DMS 273 (cell line): ENCODE measurements at regions not wholly inside any gene's neighbourhood (a gene's known extent, or its start where the extent isn't known, plus 50 kb on each side); places are given as distances from the start of the nearest gene placed in this dataset.

ENCODE experiments used
- DNase-seq: peaks from one replicate; lab custom pipeline; 2025; ENCODE audit not compliant: unreplicated experiment; lab: John Stamatoyannopoulos, UW

DNA sequence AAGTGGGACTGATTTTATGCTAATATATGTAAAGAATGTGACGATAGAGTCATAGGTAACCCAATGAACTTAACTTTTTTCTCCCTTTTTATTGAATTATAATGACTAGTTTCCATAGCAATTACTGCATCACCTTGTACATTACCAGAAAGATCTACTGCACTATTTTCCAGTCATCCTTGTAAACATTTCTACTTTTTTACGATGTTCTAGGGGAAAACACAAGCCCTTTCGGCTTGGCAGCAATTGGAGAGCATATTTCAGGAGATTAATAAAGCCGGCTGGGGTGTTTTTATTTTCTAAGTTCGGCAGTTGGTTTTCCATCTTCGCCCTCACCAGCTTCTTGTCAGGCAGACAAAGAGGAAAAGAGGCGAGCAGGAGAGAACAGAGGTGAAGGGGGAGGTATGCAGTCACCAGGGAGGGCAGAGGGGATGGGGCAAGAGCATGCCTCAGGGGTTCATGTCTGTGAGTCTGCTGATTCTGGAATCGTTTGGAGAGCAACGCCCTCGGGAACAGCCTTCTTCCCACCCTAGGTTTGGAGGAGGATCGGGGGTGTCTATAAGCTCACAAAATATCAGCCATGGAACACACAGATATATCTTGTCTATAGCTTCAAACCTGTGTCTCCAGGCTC lies 476.4 kb downstream of the MIAT start:
- no peak for DNase-seq

DNA sequence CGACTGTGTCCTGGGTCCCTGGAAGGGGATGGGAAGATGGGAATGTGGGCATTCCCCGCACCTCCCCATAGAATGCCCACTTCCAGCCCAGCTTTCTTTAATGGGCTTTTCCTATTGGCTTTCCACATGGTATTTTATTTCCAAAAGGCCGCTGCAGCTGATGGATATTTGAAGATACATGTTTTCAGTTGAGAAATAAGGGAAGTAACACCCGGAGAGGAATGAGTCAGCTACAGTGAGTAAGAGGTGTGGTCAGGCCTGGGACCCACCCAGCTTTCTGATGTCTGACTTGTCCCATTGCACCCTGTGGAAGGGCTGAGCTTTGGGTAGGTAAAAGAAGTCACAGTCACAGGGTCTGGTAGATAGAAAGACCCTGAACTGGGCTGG lies 476.9 kb downstream of the MIAT start:
- no peak for DNase-seq

DNA sequence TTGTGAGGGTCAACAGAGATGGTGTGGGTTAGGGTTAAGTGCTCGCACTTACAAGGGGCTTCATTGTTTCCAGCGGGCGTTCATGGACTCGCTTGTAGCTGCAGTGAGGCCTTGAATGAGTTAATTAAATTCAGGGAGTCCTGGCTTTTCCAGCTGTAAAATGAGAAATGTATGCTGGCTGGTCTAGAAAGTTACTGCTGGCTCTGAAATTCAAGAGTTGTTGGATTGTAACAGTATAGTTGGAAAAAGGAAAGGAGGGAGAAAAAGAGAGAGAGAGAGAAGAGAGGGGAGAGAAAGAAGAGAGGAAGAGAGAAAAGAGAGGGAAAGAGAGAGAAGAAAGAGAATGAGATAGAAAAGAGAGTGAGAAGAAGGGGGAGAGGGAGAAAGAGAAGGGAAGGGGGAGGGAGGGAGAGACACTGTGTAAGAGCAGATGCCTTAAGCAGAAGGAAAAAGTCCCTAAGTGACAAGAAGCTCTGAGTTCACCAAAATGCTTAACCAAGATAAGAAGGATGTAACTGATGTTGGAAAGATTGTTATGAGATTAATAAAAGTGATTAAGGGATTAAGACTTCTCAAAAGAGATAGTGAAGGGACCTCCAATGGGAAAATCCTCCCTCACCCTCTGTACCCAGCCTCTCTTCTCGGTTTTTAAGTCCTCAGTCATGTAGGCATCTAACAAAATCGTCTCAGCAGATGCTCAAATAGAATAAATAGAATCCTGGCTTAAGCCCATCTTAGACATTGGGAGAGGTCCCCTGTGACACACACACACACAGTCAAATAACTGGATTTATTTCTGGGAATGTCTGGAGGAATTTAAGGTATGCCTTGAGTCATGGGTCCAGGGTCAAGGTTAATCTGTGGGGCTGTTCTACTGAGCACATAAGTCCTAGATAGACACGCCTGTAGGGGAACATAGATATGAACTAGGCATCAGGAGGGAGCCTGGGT lies 477.9 kb downstream of the MIAT start:
- no peak for DNase-seq

- peak; percentile 57 for DNase-seq
Observed at GRCh38 chr22:27136596-27136995, 479.2 kb downstream of the MIAT start.

DNA sequence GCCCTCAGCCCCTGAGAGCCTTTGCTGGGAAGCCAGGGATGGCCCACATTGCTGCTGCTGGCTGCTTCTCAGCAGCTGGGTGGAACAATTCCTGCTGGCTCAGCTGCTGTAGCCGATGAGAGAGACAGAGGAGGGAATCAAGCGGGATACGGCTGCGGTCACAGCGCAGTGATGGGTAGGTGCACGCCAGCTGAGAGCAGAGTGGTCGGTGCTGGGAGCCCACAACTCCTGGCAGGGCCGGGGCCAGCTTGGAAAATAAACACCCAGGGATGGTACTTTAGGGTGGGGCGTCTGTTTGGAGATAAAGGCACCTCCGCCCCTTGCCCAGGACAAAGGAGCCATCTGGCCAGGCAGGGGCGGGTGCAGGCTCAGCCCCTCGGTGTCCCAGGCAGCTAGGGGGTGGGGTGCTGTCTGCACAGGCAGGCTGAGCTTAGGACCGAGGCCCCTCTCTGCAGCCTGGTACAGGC lies 480.5 kb downstream of the MIAT start:
- peak; percentile 36 for DNase-seq

DNA sequence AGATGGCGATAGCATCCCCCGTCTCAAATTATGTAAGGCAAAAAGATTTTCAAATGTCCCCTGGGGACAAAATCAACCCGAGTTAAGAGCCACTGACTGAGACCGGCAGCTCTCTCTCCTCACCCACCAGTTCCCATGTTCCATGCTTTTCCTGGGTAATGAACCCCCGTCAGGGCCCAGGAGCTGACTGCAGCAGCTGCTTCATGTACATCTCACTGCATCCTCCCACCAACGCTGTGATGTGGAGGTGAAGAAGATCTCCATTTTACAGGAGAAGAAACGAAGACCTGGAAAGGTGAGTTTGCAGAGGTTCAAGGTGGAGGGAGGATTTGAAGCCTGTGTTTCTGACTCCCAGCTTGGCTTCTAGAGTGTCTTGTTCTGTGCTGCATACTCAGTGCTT lies 481.1 kb downstream of the MIAT start:
- no peak for DNase-seq

- DNase-seq = no peak
Observed at GRCh38 chr22:27139935-27140511, 482.6 kb downstream of the MIAT start.

- DNase-seq = no peak
Observed at GRCh38 chr22:27142286-27142685, 484.9 kb downstream of the MIAT start.

DNA sequence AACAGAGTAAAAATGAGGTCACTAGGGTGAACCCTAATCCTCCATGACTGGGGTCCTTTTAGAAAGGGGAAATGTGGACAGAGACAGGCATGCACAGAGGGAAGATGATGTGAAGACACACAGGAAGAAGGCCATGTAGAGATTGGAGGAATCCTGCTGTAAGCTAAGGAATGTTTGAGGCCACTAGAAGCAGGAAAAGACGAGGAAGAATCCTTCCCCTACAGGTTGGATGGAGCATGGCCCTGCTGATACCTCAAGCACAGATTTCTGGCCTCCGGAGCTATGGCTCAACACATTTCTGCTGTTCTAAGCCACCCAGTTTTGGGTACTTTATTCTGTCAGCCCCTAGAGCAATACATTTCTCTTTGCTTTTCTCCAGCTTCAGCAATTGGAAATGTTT lies 486.9 kb downstream of the MIAT start:
- DNase-seq = no peak

GRCh38 chr22:27146866-27147633 lies 489.7 kb downstream of the MIAT start:
- peak; percentile 14 for DNase-seq

- no peak for DNase-seq
Observed at GRCh38 chr22:27148055-27148454, 490.7 kb downstream of the MIAT start.

- DNase-seq = no peak
Observed at GRCh38 chr22:27148886-27149470, 491.6 kb downstream of the MIAT start.

GRCh38 chr22:27149921-27150543 lies 492.6 kb downstream of the MIAT start:
- no peak for DNase-seq

- no peak for DNase-seq
Observed at GRCh38 chr22:27150544-27150941, 493.2 kb downstream of the MIAT start.

DNA sequence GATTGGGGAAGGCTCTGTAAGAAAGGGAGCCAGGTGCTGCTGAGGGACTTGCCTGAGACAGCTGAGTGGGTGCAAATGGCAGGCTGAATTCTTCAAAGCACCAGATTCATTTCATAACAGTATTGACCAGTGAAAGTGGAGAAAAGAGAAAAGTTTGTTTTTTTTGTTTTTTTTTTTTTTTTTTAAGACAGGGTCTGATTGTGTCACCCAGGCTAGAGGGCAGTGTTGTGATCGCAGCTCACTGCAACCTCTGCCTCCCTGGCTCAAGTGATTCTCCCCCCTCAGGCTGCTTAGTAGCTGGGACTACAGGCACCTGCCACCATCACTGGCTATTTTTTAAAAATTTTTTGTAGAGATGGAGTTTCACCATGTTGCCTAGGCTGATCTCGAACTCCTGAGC lies 494.0 kb downstream of the MIAT start:
- DNase-seq = no peak

GRCh38 chr22:27152033-27152432 lies 494.6 kb downstream of the MIAT start:
- no peak for DNase-seq

GRCh38 chr22:27152883-27153282 lies 495.5 kb downstream of the MIAT start:
- no peak for DNase-seq

DNA sequence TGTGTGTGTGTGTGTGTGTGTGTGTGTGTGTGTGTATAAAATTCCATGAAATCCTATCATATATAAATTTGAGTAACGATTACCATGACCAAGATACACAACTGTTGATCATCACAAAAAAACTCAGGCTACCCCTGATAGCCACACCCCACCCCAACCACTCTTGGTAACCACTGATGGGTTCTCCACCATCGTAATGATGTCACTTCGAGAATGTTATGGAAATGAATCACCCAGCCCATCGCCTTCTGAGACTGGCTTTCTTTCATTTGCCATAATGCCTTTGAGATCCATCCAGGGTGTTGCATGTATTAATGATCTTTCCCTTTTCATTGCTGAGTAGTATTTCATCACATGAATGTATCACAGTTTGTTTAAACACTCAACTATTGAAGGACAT lies 496.0 kb downstream of the MIAT start:
- DNase-seq = no peak

GRCh38 chr22:27154717-27155116 lies 497.3 kb downstream of the MIAT start:
- DNase-seq = no peak

GRCh38 chr22:27156821-27157489 lies 499.6 kb downstream of the MIAT start:
- DNase-seq = no peak
